Heart left ventricle (tissue), 13 donors: ENCODE measurements at regions not wholly inside any gene's neighbourhood (a gene's known extent, or its start where the extent isn't known, plus 50 kb on each side); places are given as distances from the start of the nearest gene placed in this dataset.

Source experiments
- CTCF ChIP-seq, 12 donors: fragments of 200-600 bp; sonication (generic) in 4 of 12; IDR thresholded peaks; one replicate each; pipeline versions ENCODE4 v1.5.0 to v1.8.0; 2018 to 2022; ENCODE audit warnings: antibody characterized with exemption in 12 of 12, mild to moderate bottlenecking in 5 of 12
- POLR2A ChIP-seq, 2 donors: fragments of 450-650 bp; IDR thresholded peaks; one replicate each; pipeline ENCODE4 v1.6.1; 2017; ENCODE audit warnings: antibody characterized with exemption in 2 of 2, mild to moderate bottlenecking in 2 of 2, moderate library complexity in 2 of 2
- donor health status: ischemic (EF 13 %, LVEDD 7.1; RV severe dilation, severe dysfunction).
- donor health status: DM: no; HTN: yes; CAD: no.
- donor health status: DM: no; HTN: no; CAD: no.
- donor health status: ischemic (EF 25% LVEDD 6.9; RV normal size, moderate dysfunction).
- donor health status: ischemic (EF 25% LVEDD 5.7; RV mildly dilated, moderate dysfunction).
- donor health status: ischemic (EF 35%, LVEDD 5.7; RV mildly dilated, moderate dysfunction).
- donor health status: nonischemic (EF 11% LVEDD 7.7; RV severe dilation, severe dysfunction).
- donor health status: DM: yes; HTN: yes; CAD: no.
- donor health status: PGD.
- donor health status: ischemic (EF 29% LVEDD 5.4; RV normal size, mild dysfunction).
- donor health status: nonischemic (EF 23%, LVEDD 6.1; RV moderate dilation, normal function).

- TF ChIP-seq CTCF (IDR thresholded peaks at IDR 0.05) (no peak), POLR2A (IDR thresholded peaks at IDR 0.05) (no peak)
Measured at GRCh38 chr10:57320416-57320815, 947.3 kb downstream of the IPMK start.
